Heart left ventricle (tissue), 13 donors: ENCODE measurements at regions not wholly inside any gene's neighbourhood (a gene's known extent, or its start where the extent isn't known, plus 50 kb on each side); places are given as distances from the start of the nearest gene placed in this dataset.

Source experiments
- CTCF ChIP-seq, 12 donors: fragments of 200-600 bp; sonication (generic) in 4 of 12; IDR thresholded peaks; one replicate each; pipeline versions ENCODE4 v1.5.0 to v1.8.0; 2018 to 2022; ENCODE audit warnings: antibody characterized with exemption in 12 of 12, mild to moderate bottlenecking in 5 of 12
- POLR2A ChIP-seq, 2 donors: fragments of 450-650 bp; IDR thresholded peaks; one replicate each; pipeline ENCODE4 v1.6.1; 2017; ENCODE audit warnings: antibody characterized with exemption in 2 of 2, mild to moderate bottlenecking in 2 of 2, moderate library complexity in 2 of 2
- donor health status: ischemic (EF 13 %, LVEDD 7.1; RV severe dilation, severe dysfunction).
- donor health status: DM: no; HTN: yes; CAD: no.
- donor health status: DM: no; HTN: no; CAD: no.
- donor health status: ischemic (EF 25% LVEDD 6.9; RV normal size, moderate dysfunction).
- donor health status: ischemic (EF 25% LVEDD 5.7; RV mildly dilated, moderate dysfunction).
- donor health status: ischemic (EF 35%, LVEDD 5.7; RV mildly dilated, moderate dysfunction).
- donor health status: nonischemic (EF 11% LVEDD 7.7; RV severe dilation, severe dysfunction).
- donor health status: DM: yes; HTN: yes; CAD: no.
- donor health status: PGD.
- donor health status: ischemic (EF 29% LVEDD 5.4; RV normal size, mild dysfunction).
- donor health status: nonischemic (EF 23%, LVEDD 6.1; RV moderate dilation, normal function).

DNA sequence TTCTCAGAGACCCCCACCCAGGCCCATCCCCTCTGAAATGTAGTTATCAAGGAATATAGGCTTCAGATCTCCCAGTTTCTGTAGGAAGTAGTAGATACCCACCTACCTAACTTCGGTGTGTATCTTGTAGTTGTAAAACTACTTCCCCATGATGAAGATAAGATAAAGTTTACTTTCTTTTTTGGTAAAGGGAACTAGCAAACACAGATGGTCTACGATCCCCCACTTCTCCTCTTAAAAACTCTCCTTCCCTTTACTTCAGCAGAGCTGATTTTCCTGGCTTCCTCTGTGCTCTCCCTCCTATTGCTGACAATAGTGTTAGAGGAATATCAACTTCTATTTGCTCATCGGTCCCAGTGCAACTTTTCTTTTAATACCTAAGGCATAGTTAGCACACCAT is 395.2 kb downstream of the RPL10L start:
- TF ChIP-seq CTCF (IDR thresholded peaks at IDR 0.05) (no peak), POLR2A (IDR thresholded peaks at IDR 0.05) (no peak)
